HPDE6-E6E7 (cell line): ENCODE measurements at regions not wholly inside any gene's neighbourhood (a gene's known extent, or its start where the extent isn't known, plus 50 kb on each side); places are given as distances from the start of the nearest gene placed in this dataset.
"Not testable (repeated sequence)": the region's sequence is repeated elsewhere in the genome, so short reads cannot be mapped to it uniquely, and the experiment has no call there.

ENCODE experiments used
- DNase-seq: peaks from one replicate; pipeline ENCODE4 v3.0.0; 2011; ENCODE audit warnings: missing footprints; ENCODE audit errors: extremely low spot score

DNA sequence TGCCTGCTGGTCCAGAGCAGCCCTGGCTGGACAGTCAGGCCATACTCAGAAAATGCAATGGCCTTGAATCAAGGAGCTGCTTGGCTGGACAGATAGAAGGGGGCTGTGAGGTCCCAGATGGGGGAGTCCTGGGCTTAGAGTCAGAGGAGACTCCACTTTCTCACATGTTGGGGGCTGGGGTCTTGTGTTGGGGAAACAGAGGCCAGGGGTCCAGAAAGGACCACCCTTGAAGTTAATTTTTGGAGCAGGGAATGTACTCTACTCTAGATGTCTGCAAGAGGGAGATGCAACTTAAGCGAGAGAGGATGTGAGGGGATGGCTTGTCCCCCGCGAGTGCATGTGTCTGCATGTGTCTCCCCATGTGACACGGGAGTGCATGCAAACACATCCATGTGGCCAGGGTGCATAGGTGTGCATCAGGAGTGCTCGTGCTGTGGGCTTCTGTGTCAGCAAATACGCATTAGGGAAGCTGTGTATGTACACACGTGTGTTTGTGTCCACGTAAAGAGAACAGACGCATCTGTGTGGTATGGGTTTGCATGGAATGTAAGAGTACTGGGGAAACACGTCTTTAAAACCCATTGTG, 303.2 kb downstream of the MYCN start:
- DNase-seq = no peak

DNA sequence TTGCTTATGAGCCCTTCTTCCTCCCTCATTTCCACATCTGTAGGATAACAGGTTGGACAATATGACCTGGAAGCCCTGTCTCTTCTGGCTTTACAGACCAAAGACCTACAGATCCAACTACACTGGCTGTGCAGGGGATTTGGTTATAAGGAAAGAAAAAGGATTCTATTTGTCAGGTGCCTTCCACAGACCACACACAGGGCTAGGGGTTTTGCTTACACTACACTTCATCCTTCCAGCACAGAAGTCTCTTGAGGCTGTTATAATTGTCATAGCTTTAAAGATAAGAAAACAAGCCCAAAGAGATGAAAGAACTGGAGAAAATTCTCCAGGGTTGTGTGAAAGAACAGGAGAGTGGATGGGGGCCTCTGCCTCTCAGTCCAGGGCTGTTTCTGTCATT, 302.6 kb downstream of the MYCN start:
- DNase-seq = no peak

DNA sequence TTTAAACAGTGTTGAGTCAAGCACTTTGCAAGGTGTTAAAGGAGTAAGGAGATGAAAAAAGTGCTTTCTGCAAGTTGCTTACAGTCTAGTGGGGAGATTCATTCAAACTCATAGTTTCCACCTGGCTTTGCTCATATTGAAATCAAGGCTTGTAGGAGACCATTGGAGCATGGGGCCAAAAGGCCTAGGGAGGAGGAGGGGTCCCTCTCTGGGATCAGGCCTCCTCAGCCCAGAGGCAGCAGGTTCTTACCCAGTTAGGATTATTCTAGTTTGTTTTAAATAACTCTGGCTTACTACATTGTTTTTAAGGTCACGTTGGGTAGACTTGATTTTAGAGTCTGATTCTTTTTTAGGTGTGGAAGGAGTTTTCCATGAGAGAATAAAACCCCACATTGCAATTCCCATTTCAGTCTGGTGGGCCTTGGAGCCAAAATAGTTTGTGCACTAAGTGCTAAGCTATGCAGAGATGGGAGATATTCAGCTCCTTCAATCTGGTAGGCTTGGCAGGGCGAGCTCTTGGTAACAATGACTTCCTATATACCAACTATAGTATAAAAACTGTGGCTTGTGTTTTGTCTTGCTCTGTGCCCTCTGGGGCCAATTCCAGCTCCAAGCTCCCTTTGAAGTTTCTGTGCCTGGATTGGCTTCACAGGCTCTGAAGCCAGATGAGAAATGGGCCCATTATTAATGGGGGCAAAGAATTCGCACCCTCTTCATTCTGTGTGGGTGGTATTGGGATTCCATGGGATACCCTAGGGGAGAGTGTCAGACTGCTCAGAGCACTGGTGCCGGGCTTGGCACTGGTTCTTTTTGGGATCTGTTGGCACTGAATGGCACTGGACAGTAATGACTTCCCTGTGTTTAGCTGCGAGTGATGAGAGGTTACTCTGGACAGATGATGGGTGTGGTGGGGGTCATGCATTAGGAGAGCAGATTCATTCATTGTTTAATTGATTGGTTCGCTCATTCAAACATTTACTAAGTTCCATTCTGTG, 301.1 kb downstream of the MYCN start:
- DNase-seq = no peak

DNA sequence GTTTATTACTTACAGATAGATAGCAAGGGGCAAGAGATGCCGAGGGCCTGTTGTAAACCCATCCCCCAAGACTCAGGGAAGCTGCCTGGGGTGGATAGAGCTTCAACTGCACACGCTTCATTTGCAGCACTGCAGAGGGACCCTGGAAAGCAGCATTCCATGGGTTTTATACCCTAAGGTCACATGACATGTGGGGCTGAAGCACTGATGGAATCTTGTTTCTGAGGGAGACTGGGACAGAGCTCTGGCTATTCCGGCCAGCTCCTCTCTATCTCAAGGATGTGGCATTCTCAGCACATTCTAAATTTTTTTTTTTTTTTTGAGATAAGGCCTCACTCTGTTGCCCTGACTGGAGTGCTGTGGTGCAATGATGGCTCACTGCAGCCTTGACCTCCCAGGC, 300.1 kb downstream of the MYCN start:
- no peak for DNase-seq

DNA sequence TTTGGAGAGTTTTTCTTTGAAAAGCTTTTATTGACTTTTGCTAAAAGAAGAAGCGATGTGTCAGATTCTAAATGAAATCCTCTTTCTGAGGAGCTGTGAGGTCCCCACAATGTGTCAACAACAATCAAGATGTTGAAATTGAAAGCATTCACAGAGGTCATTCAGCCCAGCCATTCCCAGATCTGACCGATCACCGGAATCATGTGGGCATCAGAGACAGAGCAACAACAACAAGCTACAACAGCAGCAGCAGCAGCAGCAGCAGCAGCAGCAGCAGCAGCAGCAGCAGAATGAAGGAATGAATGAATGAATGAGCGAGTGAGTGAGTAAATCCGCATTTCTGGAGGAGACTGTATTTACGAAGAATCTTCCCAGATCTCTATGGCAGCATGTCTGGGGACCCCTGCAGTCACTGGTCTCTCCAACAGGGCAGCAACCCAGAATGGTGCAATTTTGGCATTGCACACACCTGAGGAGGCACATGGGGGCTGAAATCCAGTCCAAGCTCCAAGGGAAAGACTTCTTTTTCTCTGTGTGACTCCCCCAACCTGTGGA, 299.0 kb downstream of the MYCN start:
- DNase-seq = no peak

DNA sequence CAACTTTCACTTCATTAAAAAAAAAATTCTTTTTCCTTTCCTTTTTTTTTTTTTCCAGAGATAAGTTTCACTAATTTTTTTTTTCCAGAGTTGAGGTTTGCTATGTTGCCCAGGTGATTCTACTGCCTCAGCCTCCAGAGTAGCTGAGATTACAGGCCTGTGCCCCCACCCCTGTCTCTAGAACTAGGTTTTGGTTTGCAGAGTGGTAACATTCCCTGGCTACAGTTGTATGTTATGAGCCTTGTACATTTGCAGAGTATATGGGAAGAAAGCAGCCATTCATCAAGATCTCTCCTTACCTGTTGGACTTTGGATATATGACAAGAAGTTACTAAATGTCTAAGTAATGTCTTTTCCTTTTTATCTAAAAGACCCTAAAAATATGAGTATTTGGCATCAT, 298.4 kb downstream of the MYCN start:
- DNase-seq = no peak

DNA sequence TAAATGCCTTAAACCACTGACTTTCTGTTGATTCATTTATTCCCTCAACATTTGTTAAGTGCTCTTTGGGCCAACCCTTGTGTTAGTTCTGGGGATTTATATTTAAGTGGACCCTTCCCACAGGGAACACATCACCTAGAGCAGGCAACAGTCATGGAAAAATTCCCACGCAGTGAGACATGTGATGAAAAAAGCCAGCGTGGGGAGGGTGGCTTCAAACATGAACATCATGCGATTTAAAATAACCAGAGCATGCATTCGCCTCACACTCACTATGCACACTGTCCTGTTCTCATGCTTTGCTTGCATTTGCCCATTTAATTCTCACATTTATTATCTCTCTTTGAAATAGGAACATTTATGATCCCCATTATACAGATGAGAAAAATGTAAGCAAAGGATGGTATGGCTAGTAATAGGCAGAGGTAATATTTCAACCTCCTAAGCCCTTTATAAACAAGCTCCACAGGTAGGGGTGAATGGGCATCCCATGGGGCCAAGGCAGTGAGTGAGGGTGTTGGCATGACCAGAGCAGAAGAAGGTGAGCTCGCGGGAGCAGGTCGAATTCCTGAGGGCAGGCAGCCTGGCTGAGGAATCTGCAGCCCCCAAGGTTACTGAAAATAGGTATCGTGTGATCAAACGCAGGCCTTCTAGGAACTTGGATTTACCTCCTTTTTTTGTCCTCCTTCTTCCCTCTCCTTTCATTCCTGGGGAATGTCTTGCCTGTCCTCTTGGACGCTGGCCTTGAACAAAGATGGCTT, 297.8 kb downstream of the MYCN start:
- no peak for DNase-seq

DNA sequence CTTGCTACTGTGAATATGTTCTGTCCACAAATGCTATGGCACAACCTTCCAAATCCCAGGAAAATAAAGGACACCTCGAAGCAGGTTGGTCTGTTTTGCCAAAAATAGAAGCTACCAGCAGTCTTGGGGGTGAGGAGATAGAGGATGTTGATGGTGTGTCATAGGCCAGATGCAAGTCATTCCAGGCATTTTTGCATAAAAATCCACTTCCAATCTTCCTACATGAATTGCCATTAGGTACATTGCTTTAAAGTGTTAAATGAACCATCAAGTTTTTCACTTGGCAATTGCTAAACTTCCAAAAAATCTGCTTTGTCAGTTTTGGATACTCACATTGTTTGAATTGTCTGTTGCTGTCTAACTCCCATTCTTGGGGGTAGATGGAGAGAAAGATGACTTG, 295.4 kb downstream of the MYCN start:
- DNase-seq = no peak

DNA sequence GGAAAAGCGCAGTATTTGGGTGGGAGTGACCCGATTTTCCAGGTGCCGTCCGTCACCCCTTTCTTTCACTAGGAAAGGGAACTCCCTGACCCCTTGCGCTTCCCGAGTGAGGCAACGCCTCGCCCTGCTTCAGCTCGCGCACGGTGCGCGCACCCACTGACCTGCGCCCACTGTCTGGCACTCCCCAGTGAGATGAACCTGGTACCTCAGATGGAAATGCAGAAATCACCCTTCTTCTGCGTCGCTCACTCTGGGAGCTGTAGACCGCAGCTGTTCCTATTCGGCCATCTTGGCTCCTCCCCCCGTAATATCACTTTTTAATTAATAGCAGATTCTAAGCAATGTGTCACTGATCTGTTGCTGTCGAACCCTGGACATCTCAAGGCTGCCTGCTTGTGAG, 294.9 kb downstream of the MYCN start:
- not testable (repeated sequence) for DNase-seq

DNA sequence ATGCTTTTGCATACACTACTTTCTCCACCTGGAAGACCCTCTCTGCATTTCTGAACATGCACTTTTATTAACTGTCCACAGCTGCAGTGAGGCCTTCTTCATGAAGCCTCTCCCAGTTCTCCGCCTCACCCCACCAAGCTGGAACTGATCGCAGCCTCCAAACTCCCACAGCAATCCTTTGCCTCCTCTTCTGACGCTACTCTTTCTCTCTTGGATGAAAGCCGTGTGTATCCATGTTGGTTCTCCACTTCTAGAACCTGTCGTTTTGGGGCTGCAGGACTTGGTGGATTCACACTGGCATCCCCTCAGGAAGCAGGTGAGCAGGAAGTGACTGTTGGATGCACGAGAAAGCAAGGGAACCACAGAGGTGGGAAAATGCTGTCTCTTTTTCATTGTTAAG, 288.6 kb downstream of the MYCN start:
- no peak for DNase-seq

DNA sequence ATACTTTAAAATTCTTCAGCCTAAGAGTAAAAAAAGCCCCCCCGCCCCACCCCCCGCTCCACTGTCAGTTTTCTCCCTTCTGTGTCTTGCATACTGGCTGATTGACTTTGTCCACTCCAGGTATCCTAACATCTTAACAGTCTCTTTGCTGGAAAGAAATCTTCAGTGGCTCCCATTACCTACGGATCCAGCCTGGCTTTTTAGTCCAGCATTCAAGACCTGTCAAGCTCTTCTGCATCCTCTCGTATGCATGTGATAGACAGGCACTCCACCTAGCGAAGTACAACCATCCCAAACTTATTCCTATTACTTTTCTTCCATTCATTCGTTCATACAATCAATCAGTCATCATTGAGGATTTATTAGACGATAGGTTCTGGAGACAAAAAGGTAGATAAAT, 288.1 kb downstream of the MYCN start:
- no peak for DNase-seq

DNA sequence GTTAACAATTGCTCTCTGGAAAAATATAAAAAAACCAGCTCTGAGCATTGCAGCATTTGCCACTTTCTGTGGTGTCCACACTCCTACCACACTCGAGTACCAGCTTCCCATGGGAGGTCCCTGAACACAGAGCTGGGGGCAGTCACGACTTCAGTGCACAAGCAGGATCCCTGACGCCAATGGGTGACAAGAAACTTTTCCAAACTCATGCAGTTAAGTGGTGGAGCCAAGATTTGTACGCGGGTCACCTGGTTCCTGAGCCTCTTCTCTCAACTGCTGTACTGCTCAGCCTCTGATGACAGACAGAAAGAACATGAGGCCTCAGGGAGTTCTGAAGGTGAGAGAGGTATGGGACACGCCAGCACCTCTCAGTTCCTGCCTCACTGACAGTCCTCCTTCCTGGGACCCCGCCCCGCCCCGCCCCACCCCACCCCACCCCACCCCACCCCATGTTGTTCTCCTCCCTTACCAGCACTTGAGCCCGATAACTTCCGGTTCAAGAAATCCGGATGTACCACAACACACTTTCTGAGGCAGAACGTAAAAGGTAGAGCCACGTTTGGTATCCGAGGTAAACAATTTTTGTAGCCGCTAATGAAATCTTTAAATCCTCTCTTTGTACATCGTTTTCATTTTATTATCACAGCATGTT, 287.6 kb downstream of the MYCN start:
- no peak for DNase-seq

DNA sequence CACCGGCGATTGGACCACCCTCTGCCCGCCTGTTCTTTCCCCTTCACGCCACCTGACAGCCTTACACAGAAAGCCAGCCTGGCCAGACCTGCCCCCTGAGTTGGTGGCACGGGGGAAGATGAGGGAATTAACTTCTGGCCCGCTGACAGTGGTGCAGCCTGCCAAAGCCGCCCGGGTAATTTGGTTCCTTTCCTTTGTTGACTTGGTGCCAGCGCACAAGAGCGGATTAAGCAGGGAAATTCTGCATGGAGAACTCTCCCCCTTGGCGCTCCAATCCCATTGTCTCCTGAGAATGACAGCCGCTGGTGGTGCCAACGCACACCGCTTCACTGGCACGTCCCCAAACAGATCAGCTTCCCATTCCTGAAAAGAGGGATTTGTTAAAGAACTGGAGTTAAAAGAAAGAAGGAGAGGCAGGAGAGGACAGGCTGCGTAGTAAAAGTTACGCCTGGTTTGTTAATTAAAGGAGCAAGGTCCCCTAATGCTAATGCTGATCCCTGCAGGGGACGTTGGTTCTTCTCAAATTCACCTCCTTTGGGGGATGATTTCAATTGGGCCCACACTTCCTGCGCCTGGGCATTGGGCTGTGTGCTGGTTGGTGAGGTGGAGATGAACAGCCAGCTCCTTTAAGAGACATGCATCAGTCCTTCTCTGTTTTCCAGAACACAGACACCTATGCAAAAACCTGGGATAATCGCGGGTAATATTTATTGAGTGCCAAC, 286.8 kb downstream of the MYCN start:
- no peak for DNase-seq

DNA sequence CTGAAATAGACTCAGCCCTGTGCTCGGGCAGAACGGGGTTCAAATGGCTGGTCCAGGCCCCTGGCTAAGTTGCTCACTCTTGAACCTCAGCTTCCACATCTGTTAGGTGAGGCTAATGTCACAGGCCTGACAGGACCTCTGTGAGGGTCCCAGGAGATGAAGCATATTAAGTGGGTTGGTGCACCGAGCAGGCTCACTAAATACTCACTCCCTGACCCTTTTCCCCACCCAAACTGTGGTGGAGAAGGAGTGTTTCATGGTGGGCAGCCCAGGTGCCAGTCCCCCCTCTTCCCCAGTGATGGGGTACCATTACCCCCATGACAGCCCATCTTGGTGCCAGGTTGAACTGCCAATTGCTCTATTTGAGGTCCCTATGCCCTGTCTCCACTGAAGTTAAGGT, 286.0 kb downstream of the MYCN start:
- DNase-seq = no peak

DNA sequence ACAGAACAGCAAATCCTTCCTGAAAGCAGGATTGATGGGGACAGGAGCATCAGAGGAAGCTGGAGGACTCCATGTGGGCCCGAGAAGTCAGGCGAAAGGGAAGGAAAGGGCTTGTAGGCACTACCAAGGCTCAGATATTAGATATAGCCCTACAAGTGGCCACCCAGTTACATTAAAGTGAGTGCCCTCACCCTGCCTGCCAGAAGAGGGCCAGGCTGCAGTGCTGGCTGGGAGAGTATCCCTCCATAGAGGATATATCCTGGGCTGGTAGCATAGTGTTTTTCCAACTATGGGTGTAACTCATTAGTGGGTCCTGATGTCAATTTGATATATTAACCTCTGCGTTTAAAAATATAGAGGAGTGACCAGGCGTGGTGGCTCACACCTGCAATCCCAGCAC, 285.2 kb downstream of the MYCN start:
- no peak for DNase-seq

DNA sequence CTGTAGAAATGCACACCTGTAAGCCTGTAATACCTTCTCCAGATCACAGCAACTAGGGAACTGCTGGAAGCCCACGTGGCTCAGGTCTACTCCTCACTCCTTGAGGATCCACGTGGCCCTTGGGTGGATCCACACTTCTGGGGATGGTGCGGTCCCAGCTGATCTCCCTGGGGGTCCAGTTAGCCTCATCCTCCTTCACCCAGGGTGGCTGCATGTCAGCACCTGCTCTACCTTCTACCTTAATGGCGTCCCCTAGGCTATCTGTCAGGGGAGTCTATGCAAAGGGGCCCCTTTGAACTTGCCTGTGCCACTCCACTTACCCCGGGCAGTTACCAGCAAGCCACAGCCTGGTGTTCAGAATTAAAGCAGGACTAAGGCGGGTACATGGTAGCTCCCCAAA, 284.7 kb downstream of the MYCN start:
- no peak for DNase-seq

DNA sequence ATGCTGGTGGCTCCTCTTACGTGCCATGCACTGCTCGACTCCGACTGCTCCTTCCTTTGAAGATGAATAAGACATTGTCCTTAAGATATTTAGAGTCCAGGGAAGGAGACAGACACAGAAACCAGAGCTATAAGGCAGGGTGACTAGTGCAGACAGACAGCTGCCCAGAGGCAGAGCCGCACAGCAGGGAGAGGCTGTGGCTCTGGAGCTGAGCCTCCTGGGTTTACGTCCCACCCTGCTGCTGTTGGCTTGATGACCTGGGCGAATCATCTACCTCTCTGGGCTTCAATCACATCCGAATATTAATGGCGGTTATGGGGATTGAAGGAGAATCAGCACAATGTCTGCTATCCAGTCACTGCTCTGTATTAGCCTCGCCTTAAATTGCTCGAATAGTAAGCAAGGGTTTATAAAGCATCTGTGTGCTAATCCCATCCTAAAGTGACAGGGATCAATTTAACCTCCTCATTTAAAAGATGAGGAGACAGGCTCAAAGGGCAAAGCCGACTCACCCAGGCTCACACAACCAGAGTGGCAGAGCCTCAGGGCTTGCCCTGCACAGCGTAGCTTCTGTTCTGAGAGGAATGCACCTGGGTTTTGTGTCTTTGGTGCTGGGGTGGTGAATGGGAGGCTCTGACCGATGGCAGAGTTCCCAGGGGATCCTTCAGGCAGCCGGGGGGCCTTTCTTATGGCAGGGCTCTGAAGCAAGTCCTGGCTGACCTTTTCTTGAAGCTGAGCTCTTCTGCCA, 284.1 kb downstream of the MYCN start:
- DNase-seq = no peak

DNA sequence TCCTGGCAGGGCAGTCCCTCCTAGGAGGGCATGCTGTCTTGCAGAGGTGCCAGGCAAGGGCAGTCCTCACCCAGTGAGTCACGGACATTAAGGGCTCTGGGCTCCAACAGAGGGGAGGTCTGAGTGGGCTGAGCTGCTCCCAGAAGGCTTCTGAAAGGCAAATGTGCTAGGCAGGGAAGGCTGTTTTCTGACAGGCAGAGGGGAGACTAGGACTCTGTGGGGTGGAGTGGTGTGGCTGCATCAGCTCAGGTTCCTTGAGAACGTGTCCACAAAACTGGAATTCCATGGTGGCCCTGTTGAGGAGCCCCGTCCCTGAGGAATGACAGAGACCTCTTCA, 283.5 kb downstream of the MYCN start:
- no peak for DNase-seq

DNA sequence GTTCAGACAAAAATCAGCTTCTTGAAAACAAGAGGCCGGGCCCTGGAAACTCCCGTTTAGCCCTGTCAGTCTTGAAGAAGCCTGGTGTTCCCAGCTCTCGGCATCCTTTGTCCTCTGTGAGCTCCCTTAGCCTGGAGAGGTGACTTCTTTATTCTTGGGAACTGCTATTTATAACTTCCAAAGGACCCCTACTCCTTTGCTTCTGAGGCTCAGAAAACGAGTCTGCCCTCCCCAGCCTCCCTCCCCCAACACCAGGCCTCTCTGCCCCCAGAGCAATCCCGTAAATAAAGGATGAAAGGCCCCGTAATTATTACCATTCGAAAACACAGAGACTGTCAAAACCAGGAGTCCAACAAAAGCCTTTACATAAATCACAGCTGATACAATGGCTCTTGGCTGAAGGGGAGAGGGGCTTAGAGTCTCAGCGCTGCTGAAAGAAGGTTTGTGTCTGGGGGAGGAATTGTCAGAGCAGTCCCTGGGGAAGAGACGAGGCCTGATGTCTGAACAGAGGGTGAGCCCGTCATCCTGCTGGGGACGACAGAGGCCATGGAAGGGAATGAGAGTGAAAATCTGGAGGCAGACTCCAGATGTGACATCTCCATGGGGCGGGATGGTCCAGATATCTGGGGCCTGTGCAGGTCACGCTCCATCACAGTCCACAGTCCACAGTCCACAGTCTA, 283.0 kb downstream of the MYCN start:
- DNase-seq = no peak

DNA sequence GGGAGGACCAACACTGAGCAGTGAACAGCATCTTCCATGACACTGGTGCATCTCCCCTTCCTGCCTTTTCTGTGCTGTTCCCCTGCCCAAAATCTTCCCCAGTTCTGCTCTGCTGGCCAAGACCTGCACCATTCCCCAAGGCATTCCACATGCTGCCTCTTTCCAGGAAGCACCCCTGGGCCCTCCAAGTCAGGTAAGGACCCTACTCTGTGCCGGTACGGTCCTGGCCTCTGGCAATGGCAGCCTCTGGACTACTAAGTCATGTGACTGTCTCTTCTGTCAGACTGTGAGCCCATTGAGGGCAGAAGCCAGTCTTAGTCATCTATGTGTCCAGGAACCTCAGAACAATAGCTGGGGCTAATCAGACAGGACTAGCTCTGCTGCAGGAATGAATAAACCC, 282.0 kb downstream of the MYCN start:
- DNase-seq = no peak
